ENCODE measurements at regions not wholly inside any gene's neighbourhood (a gene's known extent, or its start where the extent isn't known, plus 50 kb on each side); places are given as distances from the start of the nearest gene placed in this dataset.
"Not testable (repeated sequence)": the region's sequence is repeated elsewhere in the genome, so short reads cannot be mapped to it uniquely, and the experiment has no call there.

DNA sequence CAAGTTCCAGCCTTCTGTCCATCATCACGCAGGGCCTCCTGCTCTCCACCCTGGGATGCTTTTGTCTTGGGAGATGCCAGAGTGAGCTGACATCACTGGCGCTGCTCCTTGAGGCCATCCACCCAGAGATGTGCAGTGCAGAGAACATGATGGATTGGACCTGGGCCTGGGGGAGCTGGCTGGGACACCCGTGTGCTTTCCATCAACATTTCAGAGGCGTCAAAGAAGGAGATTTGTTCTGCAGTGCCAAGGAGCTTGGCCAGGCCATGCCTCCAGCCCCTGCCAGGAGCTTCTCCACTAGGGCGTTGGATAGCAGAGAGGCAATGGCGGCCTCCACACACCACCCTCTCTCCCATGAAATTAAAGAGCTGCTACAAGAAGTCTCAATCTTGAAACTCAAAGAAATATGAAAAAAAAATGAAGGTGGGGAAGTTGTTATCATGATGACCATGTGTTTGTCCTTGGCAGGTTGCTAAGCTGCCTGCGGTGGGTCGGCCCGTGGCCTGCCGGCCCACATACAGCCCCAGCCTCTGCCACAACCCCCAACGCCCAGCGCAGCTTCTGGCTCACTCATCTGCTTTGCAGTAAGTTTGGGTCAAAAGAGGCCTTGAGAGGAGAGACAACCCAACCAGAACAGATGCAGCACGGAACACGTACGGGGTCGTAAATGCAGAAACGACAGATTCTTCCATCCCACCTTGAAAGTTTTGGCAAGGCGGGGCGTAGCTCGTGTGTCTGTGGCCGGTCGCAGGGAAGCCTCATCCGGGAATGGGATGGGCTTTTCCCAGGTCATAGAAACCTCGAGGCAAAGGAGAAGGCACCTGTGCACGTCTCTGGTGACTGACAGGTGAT is 196.0 kb downstream of the NPIPB11 start:
- TF ChIP-seq POLR2A (IDR thresholded peaks at IDR 0.05; ENCODE audit: low read length); GATA1 (IDR thresholded peaks at IDR 0.05; ENCODE audit: low read depth, low read length): not testable (repeated sequence)
